Nephron progenitor cell (in vitro differentiated cells): ENCODE measurements at regions not wholly inside any gene's neighbourhood (a gene's known extent, or its start where the extent isn't known, plus 50 kb on each side); places are given as distances from the start of the nearest gene placed in this dataset.

Source experiments
- DNase-seq: peaks from one replicate; pipeline ENCODE4 v3.0.0; 2021
- H3K27ac Mint-ChIP-seq: 2 replicates; pipeline ENCODE4 v1.8.0; 2021; ENCODE audit warnings: mild to moderate bottlenecking, moderate library complexity, mixed read lengths
- H3K27me3 Mint-ChIP-seq: 2 replicates; pipeline ENCODE4 v1.8.0; 2021; ENCODE audit warnings: mild to moderate bottlenecking, low read depth, mixed read lengths; ENCODE audit not compliant: poor library complexity
- H3K36me3 Mint-ChIP-seq: 2 replicates; pipeline ENCODE4 v1.8.0; 2021; ENCODE audit warnings: low read depth, mixed read lengths
- H3K4me1 Mint-ChIP-seq: 2 replicates; pipeline ENCODE4 v1.8.0; 2021; ENCODE audit warnings: mixed read lengths
- H3K4me3 Mint-ChIP-seq: 2 replicates; pipeline ENCODE4 v1.8.0; 2021; ENCODE audit warnings: mild to moderate bottlenecking, moderate library complexity, mixed read lengths
- H3K9me3 Mint-ChIP-seq: 2 replicates; pipeline ENCODE4 v1.8.0; 2021; ENCODE audit warnings: mild to moderate bottlenecking, moderate library complexity, mixed read lengths
- CTCF ChIP-seq: fragments of 200-600 bp; sonication (generic); IDR thresholded peaks from 2 replicates; pipeline ENCODE4 v1.5.0; 2021; ENCODE audit warnings: antibody characterized with exemption

GRCh38 chr13:85497652-85498051, 301.6 kb downstream of the SLITRK6 start:
- H3K36me3 Mint-ChIP-seq, result no peaks in the 10 kb centered on the region
- no peaks in the 10 kb centered on the region for H3K4me1 Mint-ChIP-seq
- TF ChIP-seq CTCF, result no peak
- H3K27ac Mint-ChIP-seq, result no peak overlapping the region
- no peak for DNase-seq
- H3K4me3 Mint-ChIP-seq, result no peak overlapping the region
- H3K27me3 Mint-ChIP-seq, result no peaks in the 10 kb centered on the region
- H3K9me3 Mint-ChIP-seq, result peaks cover 4% of the 10 kb centered on the region

- no peak for DNase-seq
- no peaks in the 10 kb centered on the region for H3K4me1 Mint-ChIP-seq
- H3K9me3 Mint-ChIP-seq, result peaks cover 4% of the 10 kb centered on the region
- no peak for TF ChIP-seq CTCF
- no peak overlapping the region for H3K4me3 Mint-ChIP-seq
- no peak overlapping the region for H3K27ac Mint-ChIP-seq
- H3K36me3 Mint-ChIP-seq, result no peaks in the 10 kb centered on the region
- no peaks in the 10 kb centered on the region for H3K27me3 Mint-ChIP-seq
Observed at GRCh38 chr13:85492283-85492682, 306.9 kb downstream of the SLITRK6 start.

- DNase-seq, result no peak
- Mint-ChIP-seq H3K9me3 (no peaks in the 10 kb centered on the region), H3K27me3 (no peaks in the 10 kb centered on the region), H3K36me3 (no peaks in the 10 kb centered on the region), H3K27ac (no peak overlapping the region), H3K4me3 (no peak overlapping the region), H3K4me1 (peaks cover 3% of the 10 kb centered on the region)
- no peak for TF ChIP-seq CTCF
Observed at GRCh38 chr13:85486663-85487062, 312.6 kb downstream of the SLITRK6 start.

- no peak for DNase-seq
- H3K4me1 Mint-ChIP-seq, result peaks cover 6% of the 10 kb centered on the region
- no peaks in the 10 kb centered on the region for H3K27me3 Mint-ChIP-seq
- no peak for TF ChIP-seq CTCF
- no peaks in the 10 kb centered on the region for H3K36me3 Mint-ChIP-seq
- H3K4me3 Mint-ChIP-seq, result no peak overlapping the region
- no peak overlapping the region for H3K27ac Mint-ChIP-seq
- peaks cover 4% of the 10 kb centered on the region for H3K9me3 Mint-ChIP-seq
Observed at GRCh38 chr13:85473144-85473543, 326.1 kb downstream of the SLITRK6 start.

- H3K36me3 Mint-ChIP-seq, result no peaks in the 10 kb centered on the region
- TF ChIP-seq CTCF, result no peak
- DNase-seq, result no peak
- no peaks in the 10 kb centered on the region for H3K27me3 Mint-ChIP-seq
- no peak overlapping the region for H3K27ac Mint-ChIP-seq
- H3K4me1 Mint-ChIP-seq, result peaks cover 12% of the 10 kb centered on the region
- H3K9me3 Mint-ChIP-seq, result no peaks in the 10 kb centered on the region
- no peak overlapping the region for H3K4me3 Mint-ChIP-seq
Observed at GRCh38 chr13:85469320-85469719, 329.9 kb downstream of the SLITRK6 start.

GRCh38 chr13:85462792-85463425, 336.3 kb downstream of the SLITRK6 start:
- no peak overlapping the region for H3K27ac Mint-ChIP-seq
- no peak overlapping the region for H3K4me3 Mint-ChIP-seq
- H3K9me3 Mint-ChIP-seq, result peaks cover 23% of the 10 kb centered on the region
- TF ChIP-seq CTCF, result no peak
- peaks cover 12% of the 10 kb centered on the region for H3K4me1 Mint-ChIP-seq
- no peaks in the 10 kb centered on the region for H3K27me3 Mint-ChIP-seq
- H3K36me3 Mint-ChIP-seq, result no peaks in the 10 kb centered on the region
- no peak for DNase-seq
